GM12875 (cell line): ENCODE measurements at regions not wholly inside any gene's neighbourhood (a gene's known extent, or its start where the extent isn't known, plus 50 kb on each side); places are given as distances from the start of the nearest gene placed in this dataset.
"Not testable (repeated sequence)": the region's sequence is repeated elsewhere in the genome, so short reads cannot be mapped to it uniquely, and the experiment has no call there.

Source experiments
- H3K4me3 ChIP-seq: one replicate; pipeline ENCODE4 v1.5.1; 2011; ENCODE audit warnings: low read depth, low read length, control low read depth
- TF ChIP-seq, protein P1 (sequence below): IDR thresholded peaks from 2 replicates; pipeline ENCODE4 v1.5.1; 2011; ENCODE audit warnings: low read depth, mild to moderate bottlenecking, control low read depth, inconsistent platforms, low read length, moderate library complexity, borderline replicate concordance; ENCODE audit not compliant: insufficient read depth

GRCh38 chr18:42510540-42510939 lies 555.5 kb downstream of the PIK3C3 start:
- H3K4me3 ChIP-seq, result no peak overlapping the region
- TF ChIP-seq, protein P1, sequence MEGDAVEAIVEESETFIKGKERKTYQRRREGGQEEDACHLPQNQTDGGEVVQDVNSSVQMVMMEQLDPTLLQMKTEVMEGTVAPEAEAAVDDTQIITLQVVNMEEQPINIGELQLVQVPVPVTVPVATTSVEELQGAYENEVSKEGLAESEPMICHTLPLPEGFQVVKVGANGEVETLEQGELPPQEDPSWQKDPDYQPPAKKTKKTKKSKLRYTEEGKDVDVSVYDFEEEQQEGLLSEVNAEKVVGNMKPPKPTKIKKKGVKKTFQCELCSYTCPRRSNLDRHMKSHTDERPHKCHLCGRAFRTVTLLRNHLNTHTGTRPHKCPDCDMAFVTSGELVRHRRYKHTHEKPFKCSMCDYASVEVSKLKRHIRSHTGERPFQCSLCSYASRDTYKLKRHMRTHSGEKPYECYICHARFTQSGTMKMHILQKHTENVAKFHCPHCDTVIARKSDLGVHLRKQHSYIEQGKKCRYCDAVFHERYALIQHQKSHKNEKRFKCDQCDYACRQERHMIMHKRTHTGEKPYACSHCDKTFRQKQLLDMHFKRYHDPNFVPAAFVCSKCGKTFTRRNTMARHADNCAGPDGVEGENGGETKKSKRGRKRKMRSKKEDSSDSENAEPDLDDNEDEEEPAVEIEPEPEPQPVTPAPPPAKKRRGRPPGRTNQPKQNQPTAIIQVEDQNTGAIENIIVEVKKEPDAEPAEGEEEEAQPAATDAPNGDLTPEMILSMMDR, result no peak

- no peak overlapping the region for H3K4me3 ChIP-seq
- TF ChIP-seq, protein P1, result no peak
Measured at GRCh38 chr18:42513441-42513840, 558.4 kb downstream of the PIK3C3 start.

- TF ChIP-seq, protein P1, result no peak
- no peak overlapping the region for H3K4me3 ChIP-seq
Measured at GRCh38 chr18:42514512-42514911, 559.5 kb downstream of the PIK3C3 start.

GRCh38 chr18:42517896-42518295 lies 562.9 kb downstream of the PIK3C3 start:
- no peak overlapping the region for H3K4me3 ChIP-seq
- TF ChIP-seq, protein P1, result no peak

GRCh38 chr18:42518331-42518730 lies 563.3 kb downstream of the PIK3C3 start:
- not testable (repeated sequence) for H3K4me3 ChIP-seq

DNA sequence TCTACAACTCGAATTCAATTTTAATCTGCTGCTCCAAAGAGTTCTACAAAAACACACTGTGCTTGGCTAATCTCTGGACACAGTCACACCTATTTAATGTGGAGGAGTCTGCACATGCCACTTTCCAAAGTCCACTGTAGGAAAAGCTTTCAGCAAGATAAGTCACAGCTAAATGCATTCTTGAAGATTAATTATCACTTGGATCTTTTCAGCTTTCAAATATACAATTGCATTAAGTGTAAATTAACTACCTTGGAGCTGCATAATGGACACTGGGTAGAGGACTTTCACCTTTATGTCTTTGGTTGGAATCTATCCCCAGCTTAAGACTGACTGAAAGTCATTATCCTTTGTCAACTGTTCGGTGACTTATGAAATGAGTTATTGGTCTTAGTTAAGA lies 565.1 kb downstream of the PIK3C3 start:
- no peak overlapping the region for H3K4me3 ChIP-seq
- TF ChIP-seq, protein P1, result no peak

- TF ChIP-seq, protein P1, result no peak
- H3K4me3 ChIP-seq, result no peak overlapping the region
Measured at GRCh38 chr18:42525905-42526304, 570.9 kb downstream of the PIK3C3 start.

DNA sequence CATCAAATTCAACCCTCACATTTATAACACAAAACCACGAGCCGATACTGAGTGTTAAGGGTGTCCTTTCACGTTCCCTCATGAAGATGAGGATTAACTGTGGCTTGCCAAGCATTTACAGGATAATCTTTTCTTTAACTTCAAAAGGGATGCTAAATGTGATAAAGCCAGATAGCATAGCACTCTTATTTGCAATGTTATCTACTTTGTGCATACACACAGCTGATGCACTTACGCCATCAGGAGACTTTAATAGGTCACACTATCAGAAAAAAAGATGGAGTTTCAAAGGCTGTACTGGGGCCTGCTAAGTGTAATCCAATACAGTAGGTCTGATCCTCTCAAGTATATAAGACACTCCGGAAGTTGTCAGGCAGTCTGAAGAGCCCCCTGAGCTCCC lies 572.7 kb downstream of the PIK3C3 start:
- TF ChIP-seq, protein P1, result no peak
- H3K4me3 ChIP-seq, result no peak overlapping the region
